Esophagus muscularis mucosa (tissue), 4 donors: ENCODE measurements at regions not wholly inside any gene's neighbourhood (a gene's known extent, or its start where the extent isn't known, plus 50 kb on each side); places are given as distances from the start of the nearest gene placed in this dataset.

Experiments
- EP300 ChIP-seq: sonication (generic); formaldehyde crosslinking; IDR thresholded peaks from one replicate; pipeline ENCODE4 v1.6.1; 2017; ENCODE audit warnings: antibody characterized with exemption
- POLR2A ChIP-seq: fragments of 450-650 bp; IDR thresholded peaks from one replicate; pipeline ENCODE4 v1.6.1; 2017; ENCODE audit warnings: antibody characterized with exemption, moderate library complexity, mild to moderate bottlenecking, low read depth
- POLR2AphosphoS5 ChIP-seq, 2 donors: sonication (generic); formaldehyde crosslinking; IDR thresholded peaks; one replicate each; pipeline ENCODE4 v1.6.1; 2017; ENCODE audit warnings: antibody characterized with exemption in 2 of 2
- TF ChIP-seq, protein P1 (sequence below), 3 experiments: fragments of 200-600 bp in 2 of 3; fragments of 450-650 bp in 1 of 3; sonication (generic) in 2 of 3; IDR thresholded peaks; one replicate each; pipeline ENCODE4 v1.5.1; 2017 to 2019; ENCODE audit warnings: antibody characterized with exemption in 3 of 3, mild to moderate bottlenecking in 2 of 3, moderate library complexity in 1 of 3

DNA sequence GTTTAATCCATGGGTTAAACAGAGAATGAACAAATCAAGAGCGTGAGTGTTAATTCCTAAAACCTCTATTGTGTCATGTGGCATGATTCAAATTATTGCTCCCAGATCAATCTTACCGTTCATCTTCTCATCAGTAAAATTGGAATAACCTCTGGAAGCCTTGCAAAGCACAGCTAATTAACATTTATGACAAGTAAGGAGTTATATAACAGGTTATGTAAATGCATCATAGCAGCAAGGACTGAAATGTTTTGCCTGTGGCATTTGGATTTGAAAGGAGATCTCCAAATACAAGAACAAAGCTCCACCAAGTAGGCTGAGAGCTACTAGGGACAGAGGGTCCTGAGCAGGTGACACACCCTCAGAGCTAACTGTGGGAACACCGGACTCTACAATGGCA is 502.9 kb upstream of the CELF2 start:
- TF ChIP-seq, protein P1, sequence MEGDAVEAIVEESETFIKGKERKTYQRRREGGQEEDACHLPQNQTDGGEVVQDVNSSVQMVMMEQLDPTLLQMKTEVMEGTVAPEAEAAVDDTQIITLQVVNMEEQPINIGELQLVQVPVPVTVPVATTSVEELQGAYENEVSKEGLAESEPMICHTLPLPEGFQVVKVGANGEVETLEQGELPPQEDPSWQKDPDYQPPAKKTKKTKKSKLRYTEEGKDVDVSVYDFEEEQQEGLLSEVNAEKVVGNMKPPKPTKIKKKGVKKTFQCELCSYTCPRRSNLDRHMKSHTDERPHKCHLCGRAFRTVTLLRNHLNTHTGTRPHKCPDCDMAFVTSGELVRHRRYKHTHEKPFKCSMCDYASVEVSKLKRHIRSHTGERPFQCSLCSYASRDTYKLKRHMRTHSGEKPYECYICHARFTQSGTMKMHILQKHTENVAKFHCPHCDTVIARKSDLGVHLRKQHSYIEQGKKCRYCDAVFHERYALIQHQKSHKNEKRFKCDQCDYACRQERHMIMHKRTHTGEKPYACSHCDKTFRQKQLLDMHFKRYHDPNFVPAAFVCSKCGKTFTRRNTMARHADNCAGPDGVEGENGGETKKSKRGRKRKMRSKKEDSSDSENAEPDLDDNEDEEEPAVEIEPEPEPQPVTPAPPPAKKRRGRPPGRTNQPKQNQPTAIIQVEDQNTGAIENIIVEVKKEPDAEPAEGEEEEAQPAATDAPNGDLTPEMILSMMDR (IDR thresholded peaks at IDR 0.05) = no peak
- TF ChIP-seq POLR2AphosphoS5 (IDR thresholded peaks at IDR 0.05) (no peak), POLR2A (no peak), EP300 (no peak)
